Stimulated activated CD8-positive, alpha-beta memory T cell treated with anti-CD3 and anti-CD28 coated beads, Interleukin-12 subunit alpha, Interleukin-12 subunit beta, amount 100 ng/mL, for 24 hours (primary cell): ENCODE measurements at regions not wholly inside any gene's neighbourhood (a gene's known extent, or its start where the extent isn't known, plus 50 kb on each side); places are given as distances from the start of the nearest gene placed in this dataset.

Source experiments
- DNase-seq: peaks from one replicate; pipeline ENCODE4 v3.0.0-alpha.2; 2020; ENCODE audit errors: extremely low read depth

DNA sequence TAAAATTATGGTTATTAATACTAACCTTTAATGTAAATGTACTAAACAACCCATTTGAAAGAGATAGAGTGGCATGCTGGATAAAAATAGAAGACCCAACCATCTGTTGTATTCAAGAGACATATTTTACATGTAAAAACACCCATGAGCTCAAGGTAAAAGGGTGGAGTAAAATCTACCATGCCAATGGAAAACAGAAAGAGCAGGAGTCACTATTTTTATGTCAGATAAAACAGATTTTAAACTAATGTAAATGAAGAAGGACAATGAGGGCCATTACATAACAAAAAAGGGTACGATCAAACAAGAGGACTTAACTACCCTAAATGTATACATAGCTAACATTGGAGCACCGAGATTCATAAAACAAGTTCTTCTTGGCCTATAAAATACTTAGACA, 66.3 kb downstream of the ITM2A start:
- DNase-seq, result no peak

DNA sequence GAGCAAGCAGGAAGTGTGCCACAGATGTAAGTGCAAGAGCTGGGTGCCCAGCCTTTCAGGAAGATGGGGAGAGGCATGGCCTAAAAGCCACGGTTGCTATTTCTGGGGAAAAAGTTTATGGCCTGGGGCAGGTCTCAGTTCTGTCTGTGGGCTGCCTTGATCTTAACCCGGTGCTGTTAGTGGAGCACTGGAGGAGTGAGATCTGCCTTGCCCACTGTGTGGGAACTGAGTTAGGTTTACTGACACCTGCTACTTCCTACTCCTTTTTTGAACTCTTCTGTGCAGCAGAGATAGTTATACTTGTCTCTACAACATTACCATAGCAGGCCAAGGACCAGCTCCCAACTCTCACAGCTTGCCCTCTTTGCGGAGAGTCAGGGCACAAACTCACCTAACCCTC, 76.5 kb downstream of the ITM2A start:
- DNase-seq, result no peak

DNA sequence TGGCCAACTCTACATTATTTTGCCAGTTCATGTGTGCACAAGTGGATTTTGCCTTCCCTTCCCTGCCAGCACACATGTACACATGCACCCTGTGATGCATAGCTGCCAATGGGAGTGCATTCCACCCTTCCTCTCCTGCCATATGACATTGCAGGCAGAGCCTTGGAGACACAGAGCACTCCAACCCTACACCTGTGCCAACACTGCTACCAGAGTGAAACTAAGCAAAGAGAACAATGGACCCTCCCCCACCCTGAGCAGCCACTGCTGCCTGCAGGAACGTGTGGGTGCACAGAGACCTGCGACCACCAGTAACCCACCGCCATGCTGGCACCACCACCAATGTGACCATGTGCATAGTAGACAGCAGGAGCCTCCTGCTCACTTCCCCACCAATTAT, 78.4 kb downstream of the ITM2A start:
- no peak for DNase-seq

DNA sequence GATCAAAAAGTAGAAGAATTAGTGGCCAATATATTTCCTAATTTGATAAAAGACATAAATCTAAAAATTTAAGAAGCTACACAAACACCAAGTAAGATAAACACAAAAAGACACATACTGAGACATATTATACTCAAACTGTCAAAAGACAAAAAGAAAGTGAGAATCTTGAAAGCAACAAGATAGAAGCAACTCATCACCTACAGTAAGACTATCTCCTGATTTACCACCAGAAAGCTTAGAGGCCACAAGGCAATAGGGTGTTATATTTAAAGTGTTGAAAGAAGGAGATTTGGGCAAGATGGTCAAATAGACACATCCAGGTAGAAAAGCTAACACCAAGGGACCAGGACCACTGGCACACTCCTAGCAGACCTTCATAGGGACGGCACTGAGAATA, 79.4 kb downstream of the ITM2A start:
- DNase-seq, result no peak

DNA sequence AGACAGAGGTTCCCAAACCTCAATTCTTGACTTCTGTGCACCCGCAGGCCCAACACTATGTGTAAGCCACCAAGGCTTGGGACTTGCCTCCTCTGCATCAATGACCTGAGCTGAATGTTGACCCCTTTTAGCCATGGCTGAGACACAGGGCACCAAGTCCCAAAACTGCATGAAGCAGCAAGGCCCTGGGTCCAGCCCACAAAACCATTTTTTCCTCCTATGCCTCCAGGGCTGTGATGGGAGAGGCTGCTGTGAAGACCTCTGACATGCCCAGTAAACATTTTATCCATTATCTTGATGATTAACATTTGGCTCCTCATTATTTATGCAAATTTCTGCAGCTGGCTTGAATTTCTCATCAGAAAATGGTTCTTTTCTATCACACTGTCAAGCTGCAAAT, 85.4 kb downstream of the ITM2A start:
- no peak for DNase-seq

DNA sequence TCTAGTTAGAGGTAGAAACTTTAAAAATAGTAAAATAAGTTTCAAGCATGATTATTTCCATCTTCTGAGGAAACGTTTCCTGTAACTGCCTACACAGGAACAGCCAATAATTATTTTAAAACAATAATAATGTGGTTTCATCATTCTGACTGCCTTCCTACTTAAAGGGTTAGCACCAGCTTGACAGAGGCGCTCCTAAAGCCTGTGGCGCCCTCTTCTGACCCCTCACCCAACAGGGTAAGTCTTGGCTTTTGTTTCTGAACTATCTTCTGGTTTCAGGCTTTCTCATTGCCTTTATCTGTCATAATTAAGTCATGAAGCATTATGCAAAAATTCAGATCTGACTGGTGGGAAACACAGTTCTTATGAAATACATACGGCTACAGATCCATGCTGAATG, 96.7 kb downstream of the ITM2A start:
- peak; percentile 25 for DNase-seq

DNA sequence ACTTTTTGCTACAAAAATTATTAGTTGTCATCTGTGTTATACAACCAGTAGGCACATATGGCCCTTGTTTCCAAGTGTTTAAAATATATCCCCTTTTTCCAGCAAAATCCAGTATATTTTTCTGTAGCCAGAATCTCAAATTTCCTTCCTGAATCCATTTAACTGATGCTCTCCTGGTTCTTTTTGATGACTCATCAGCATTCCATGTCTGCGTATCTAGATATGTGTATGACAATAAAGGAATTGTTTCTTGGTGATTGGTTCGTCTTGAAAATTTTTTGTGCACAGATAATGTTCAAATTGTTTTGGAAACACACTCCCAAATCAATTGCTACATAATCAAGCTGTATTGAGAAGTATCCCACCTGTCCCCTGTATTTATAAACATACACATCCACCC, 98.3 kb downstream of the ITM2A start:
- no peak for DNase-seq

DNA sequence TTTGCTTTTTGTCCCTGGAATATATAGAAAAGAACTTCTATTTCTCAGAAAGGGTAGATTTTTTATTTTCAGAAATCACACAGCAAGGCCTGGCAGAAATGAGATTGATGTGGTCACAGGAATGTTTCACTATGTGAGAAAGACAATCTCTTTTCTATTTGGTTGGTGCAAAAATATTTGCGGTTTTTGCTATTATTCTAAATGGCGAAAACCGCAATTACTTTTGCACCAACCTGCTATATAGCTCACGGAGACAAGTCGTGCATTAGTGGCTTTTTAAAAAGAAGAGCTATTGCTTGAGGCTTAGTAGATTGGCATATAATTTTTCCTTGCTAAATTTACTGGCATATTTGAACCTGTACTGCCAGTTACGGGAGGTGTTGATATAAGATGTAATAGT, 100.4 kb downstream of the ITM2A start:
- no peak for DNase-seq

DNA sequence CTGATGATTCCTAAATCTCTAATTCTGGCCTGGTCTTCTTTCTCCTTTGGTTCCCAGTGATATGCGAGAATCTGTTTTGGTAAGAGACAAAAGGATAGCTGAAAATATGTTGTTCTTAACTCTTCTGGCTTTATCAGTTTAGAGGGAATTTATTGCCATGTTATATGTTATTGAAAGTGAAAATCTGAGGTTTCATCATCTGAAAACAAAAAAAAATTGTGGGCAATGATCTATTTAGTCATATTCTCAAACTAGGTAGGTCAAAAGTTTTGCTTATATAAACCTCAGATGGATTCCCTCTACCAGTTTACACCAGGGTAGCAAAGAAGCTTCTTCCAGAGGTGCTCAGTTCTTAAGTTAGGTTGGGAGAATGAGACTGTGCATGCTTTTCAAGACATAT, 103.6 kb downstream of the ITM2A start:
- no peak for DNase-seq

DNA sequence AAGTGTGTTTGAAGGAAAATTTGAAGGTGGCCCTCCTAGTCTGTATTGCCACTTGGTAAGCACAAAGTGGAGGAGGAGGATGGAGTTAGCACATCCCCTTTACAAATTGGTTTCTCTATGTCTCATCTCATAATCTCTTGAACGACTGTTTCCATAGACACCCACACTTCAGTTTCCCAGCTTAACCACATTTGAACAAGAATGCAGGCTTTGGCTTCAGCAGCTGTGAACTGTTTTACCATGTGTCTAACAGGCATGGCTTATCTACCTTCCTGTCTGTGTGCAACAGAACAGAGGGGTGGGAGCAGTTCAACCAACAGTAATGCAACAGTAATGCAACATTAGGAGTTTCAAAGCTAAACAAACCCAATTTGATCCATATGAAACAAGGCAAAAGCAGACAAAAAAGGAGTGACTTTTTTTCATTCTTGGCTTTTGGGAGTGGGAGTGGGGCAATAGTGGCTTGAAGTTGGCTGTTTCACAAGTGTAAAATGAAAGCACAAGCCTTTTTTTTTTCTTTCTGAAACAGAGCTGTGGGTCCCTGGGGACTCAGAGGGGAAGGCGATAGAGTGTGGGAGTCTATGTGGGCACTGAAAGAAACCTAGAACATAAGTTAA, 108.0 kb downstream of the ITM2A start:
- peak; percentile 1 for DNase-seq

DNA sequence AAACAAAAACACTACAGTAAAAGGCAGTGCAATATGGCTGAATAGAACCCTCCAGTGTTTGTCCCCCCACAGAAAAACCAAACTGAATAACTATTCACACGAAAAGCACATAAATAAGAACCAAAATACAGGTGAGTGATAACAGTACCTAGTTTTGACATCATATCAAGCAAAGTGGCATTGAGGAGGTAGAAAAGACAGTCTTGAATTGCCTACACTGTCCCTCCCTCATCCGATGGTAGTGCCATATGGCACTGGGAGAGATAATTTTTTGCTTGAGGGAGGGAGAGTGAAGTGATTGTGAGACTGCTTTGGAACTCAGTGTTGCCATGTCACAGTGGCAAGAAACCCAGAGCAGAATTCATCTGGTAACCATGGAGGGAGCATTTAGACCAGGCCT, 99.2 kb downstream of the GPR174 start:
- DNase-seq, result no peak

DNA sequence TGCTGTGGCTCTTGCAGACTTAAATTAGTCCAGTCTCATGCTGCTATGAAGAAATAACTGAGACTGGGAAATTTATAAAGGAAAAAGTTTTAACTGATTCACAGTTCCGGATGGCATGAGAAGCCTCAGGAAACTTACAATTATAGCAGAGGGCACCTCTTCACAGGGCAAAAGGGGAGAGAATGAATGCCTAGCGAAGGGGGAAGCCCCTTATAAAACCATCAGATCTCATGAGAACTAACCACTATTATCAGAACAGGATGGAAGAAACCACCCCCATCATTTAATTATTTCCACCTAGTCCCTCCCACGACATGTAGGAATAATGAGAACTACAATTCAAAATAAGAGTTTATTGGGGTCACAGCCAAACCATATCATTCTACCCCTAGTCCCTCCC, 91.4 kb downstream of the GPR174 start:
- DNase-seq, result no peak

DNA sequence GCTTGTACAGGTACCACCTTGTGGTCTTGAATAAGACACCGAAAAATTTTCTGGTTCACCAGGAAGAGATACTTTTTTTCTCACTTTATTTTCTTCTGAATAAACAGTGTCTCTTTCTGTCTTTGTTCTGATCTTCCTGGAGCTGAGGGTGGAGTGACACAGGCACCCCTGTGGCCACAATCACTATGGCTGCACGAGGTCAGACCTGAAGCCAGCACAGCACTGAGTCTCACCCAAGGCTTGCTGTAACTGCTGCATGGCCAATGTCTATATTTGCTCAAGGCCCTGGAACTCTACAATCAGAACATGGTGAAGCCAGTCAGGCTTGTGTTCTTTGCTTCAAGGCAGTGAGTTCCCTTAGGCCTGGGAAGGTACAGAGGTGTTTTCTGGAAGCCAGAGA, 87.2 kb downstream of the GPR174 start:
- DNase-seq, result no peak
